Left ventricle myocardium inferior (tissue), 1 donor: ENCODE measurements at regions not wholly inside any gene's neighbourhood (a gene's known extent, or its start where the extent isn't known, plus 50 kb on each side); places are given as distances from the start of the nearest gene placed in this dataset.

Source experiments
- DNase-seq: peaks from one replicate; pipeline ENCODE4 v3.0.0-alpha.2; 2020
- H3K27ac ChIP-seq: fragments of 200-600 bp; replicated peaks from 2 replicates; pipeline ENCODE4 v1.8.0; 2021
- H3K27me3 ChIP-seq: fragments of 200-600 bp; 2 replicates; pipeline ENCODE4 v1.8.0; 2021; ENCODE audit warnings: low read depth
- H3K36me3 ChIP-seq: fragments of 200-600 bp; 2 replicates; pipeline ENCODE4 v1.8.0; 2021
- H3K4me1 ChIP-seq: fragments of 200-600 bp; 2 replicates; pipeline ENCODE4 v1.8.0; 2021
- H3K4me3 ChIP-seq: fragments of 200-600 bp; 2 replicates; pipeline ENCODE4 v1.8.0; 2021; ENCODE audit warnings: mild to moderate bottlenecking, moderate library complexity
- H3K9me3 ChIP-seq: fragments of 200-600 bp; replicated peaks from 2 replicates; pipeline ENCODE4 v1.8.0; 2021
- intact Hi-C: fragments of 100-400 bp; cut with micrococcal nuclease; formaldehyde crosslinking; loops from one replicate; pipeline ENCODE4 v1.11.0; 2022
- TF ChIP-seq, protein P1 (sequence below): fragments of 200-600 bp; IDR thresholded peaks from 2 replicates; pipeline ENCODE4 v1.8.0; 2021; ENCODE audit warnings: antibody characterized with exemption, mild to moderate bottlenecking, borderline replicate concordance
- donor health status: DM: no; HTN: yes; CAD: no; lungs with severe emphysema.

DNA sequence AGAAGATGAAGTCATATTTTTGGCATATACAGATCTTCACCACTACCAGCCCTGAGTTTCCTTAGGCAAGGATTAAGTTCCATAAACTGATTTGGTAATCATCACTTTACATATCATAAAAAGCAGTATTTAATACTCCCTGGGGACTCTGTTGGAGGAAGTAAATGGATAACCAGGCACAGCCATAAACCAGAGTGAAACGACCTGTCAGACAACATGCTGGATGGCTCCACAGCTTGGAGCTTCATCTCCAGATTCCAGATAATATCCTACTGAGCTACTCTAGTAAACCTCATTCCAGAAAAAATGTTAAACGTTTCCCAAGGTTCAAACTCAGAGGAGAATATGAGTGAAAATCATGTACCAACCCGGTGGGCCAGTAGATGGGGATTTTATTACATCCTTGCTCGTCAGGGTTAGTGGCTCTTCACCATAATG, 109.2 kb downstream of the BASP1 start:
- no peaks in the 10 kb centered on the region for H3K36me3 ChIP-seq
- no peak overlapping the region for H3K27ac ChIP-seq
- intact Hi-C loops = no loop called here
- TF ChIP-seq, protein P1, sequence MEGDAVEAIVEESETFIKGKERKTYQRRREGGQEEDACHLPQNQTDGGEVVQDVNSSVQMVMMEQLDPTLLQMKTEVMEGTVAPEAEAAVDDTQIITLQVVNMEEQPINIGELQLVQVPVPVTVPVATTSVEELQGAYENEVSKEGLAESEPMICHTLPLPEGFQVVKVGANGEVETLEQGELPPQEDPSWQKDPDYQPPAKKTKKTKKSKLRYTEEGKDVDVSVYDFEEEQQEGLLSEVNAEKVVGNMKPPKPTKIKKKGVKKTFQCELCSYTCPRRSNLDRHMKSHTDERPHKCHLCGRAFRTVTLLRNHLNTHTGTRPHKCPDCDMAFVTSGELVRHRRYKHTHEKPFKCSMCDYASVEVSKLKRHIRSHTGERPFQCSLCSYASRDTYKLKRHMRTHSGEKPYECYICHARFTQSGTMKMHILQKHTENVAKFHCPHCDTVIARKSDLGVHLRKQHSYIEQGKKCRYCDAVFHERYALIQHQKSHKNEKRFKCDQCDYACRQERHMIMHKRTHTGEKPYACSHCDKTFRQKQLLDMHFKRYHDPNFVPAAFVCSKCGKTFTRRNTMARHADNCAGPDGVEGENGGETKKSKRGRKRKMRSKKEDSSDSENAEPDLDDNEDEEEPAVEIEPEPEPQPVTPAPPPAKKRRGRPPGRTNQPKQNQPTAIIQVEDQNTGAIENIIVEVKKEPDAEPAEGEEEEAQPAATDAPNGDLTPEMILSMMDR = no peak
- H3K27me3 ChIP-seq = peaks cover 4% of the 10 kb centered on the region
- no peaks in the 10 kb centered on the region for H3K9me3 ChIP-seq
- no peak overlapping the region for H3K4me3 ChIP-seq
- no peaks in the 10 kb centered on the region for H3K4me1 ChIP-seq
- DNase-seq = no peak

DNA sequence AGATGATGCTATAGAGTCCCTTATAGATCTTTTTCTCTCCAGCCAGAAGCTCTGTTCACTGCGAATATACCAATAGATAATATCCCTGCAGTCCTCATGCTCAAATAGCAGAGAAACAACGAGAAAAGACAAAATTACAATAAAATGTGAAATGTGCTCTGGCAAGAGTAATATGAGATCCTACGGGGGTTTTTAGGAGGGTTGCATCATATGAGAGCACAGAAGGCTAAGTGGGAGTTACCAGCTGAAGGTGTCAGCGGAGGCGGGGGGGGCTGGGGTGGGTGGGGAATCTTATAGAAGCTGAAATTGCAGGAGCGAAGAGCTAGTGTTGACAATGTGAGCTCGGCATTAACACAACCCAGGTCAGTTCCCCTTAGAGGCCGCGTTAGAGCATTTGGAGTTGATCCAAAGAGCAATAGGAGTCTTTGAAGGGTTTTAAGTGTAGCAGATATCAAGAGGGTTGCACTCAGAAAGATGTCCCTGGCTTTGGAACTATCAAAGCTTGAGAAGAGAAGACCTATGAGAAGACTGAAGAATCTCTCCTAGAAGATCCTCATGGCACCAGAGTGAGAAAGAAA, 109.7 kb downstream of the BASP1 start:
- Histone ChIP-seq H3K36me3 (no peaks in the 10 kb centered on the region), H3K4me1 (no peaks in the 10 kb centered on the region), H3K27me3 (peaks cover 4% of the 10 kb centered on the region), H3K9me3 (no peaks in the 10 kb centered on the region), H3K4me3 (no peak overlapping the region), H3K27ac (no peak overlapping the region)
- intact Hi-C loops = no loop called here
- TF ChIP-seq, protein P1 = no peak
- no peak for DNase-seq

DNA sequence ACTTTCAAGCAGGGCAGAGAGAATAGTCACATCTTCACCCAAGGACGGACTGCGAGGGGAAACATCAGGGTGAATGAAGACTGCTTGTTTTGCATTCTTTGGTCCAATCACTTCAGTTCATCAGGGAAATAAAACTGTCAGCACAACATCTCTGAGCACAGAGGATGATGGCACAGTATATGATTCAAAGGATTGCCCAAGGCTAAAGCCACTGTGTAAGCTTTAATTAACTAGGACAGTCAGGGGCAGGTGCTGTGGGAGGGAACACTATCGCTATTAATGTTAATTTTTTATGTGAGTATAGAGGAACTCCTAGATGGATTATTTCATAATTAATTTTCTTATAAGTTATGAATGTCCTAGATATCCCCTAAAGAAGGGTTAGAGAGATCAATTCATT, 112.1 kb downstream of the BASP1 start:
- no peaks in the 10 kb centered on the region for H3K9me3 ChIP-seq
- H3K4me1 ChIP-seq = no peaks in the 10 kb centered on the region
- no peak overlapping the region for H3K4me3 ChIP-seq
- no peak for DNase-seq
- H3K27me3 ChIP-seq = peaks cover 4% of the 10 kb centered on the region
- TF ChIP-seq, protein P1 = no peak
- H3K36me3 ChIP-seq = no peaks in the 10 kb centered on the region
- H3K27ac ChIP-seq = no peak overlapping the region
- intact Hi-C loops = no loop called here

DNA sequence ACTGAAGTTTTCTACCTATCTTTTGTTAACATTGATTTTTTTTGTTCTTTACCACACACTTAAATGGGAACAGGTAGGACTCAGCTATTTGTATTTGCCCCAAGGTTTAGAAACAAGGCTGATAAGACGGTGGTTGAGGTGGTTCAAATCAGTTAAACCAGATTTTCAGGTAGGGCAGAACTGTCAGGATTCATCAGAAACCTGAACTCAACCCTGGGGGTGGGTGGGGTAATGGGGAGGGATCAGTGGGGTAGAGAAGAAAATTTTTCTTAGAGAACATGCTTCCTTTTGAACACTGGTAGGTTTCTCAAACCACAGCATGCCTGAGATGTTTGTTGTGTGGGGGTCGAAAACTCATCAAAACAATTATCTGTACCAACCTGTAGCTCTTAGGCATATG, 113.0 kb downstream of the BASP1 start:
- TF ChIP-seq, protein P1 = no peak
- Histone ChIP-seq H3K27ac (no peak overlapping the region), H3K27me3 (peaks cover 4% of the 10 kb centered on the region), H3K4me1 (no peaks in the 10 kb centered on the region), H3K9me3 (no peaks in the 10 kb centered on the region), H3K36me3 (no peaks in the 10 kb centered on the region), H3K4me3 (no peak overlapping the region)
- no peak for DNase-seq
- intact Hi-C loops = no loop called here

DNA sequence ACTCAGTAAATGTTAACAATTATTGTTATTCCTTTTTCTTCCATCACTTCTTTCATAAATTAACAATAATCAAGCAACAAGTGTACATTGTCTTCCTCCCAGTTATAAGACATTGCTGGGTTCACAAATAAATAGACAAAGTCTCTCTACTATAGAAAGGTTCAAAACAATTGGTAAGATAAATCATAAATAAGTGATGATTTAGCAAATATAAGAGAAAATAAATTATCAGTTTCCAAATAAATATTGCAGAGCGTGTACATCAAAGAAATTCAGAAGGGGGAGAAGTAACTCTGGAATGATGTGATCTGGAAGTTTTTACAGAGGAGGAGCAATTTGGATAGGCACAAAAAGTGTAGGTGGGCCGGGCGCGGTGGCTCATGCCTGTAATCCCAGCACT, 114.2 kb downstream of the BASP1 start:
- no peak for DNase-seq
- intact Hi-C loops = no loop called here
- Histone ChIP-seq H3K4me1 (no peaks in the 10 kb centered on the region), H3K27me3 (peaks cover 4% of the 10 kb centered on the region), H3K36me3 (no peaks in the 10 kb centered on the region), H3K4me3 (no peak overlapping the region), H3K9me3 (peaks cover 3% of the 10 kb centered on the region), H3K27ac (no peak overlapping the region)
- TF ChIP-seq, protein P1 = no peak
